MCF 10A (cell line): ENCODE measurements at regions not wholly inside any gene's neighbourhood (a gene's known extent, or its start where the extent isn't known, plus 50 kb on each side); places are given as distances from the start of the nearest gene placed in this dataset.

Source experiments
- BruUV-seq: library from RNA; stranded (reverse); fragments of 400-500 nt; replicated peaks from 2 replicates; lab custom pipeline; 2021; lab: Mats Ljungman, UMichigan
- CTCF ChIA-PET: fragments of 300-600 bp; sonication (Branson Sonifier 250); formaldehyde crosslinking; extraction: SDS; loops from one replicate; lab custom pipeline; 2021; ENCODE audit warnings: antibody characterized with exemption, inconsistent platforms; lab: Yijun Ruan, JAX
- POLR2A ChIA-PET: fragments of 300-600, 350-650 bp; sonication (Branson Sonifier 250); formaldehyde crosslinking; extraction: SDS; loops from one replicate; lab custom pipeline; 2020; ENCODE audit warnings: antibody characterized with exemption, inconsistent platforms; lab: Yijun Ruan, JAX
- DNase-seq: peaks from one replicate; pipeline ENCODE4 v3.0.0-alpha.2; 2018; ENCODE audit not compliant: unreplicated experiment
- H3K27ac Mint-ChIP-seq: one replicate; pipeline ENCODE4 v1.8.0; 2022; ENCODE audit warnings: mild to moderate bottlenecking, low read depth, mixed read lengths; ENCODE audit not compliant: unreplicated experiment
- H3K27me3 Mint-ChIP-seq: one replicate; pipeline ENCODE4 v1.8.0; 2022; ENCODE audit warnings: mixed read lengths; ENCODE audit not compliant: insufficient read depth, unreplicated experiment
- H3K36me3 Mint-ChIP-seq: one replicate; pipeline ENCODE4 v1.8.0; 2022; ENCODE audit warnings: mild to moderate bottlenecking, moderate library complexity, mixed read lengths; ENCODE audit not compliant: insufficient read depth, unreplicated experiment
- H3K4me1 Mint-ChIP-seq: one replicate; pipeline ENCODE4 v1.8.0; 2022; ENCODE audit warnings: mixed read lengths; ENCODE audit not compliant: insufficient read depth, unreplicated experiment
- H3K4me3 Mint-ChIP-seq: one replicate; pipeline ENCODE4 v1.8.0; 2022; ENCODE audit warnings: mild to moderate bottlenecking, moderate library complexity, mixed read lengths; ENCODE audit not compliant: unreplicated experiment
- H3K9me3 Mint-ChIP-seq: one replicate; pipeline ENCODE4 v1.8.0; 2022; ENCODE audit warnings: mixed read lengths; ENCODE audit not compliant: unreplicated experiment
- CTCF ChIP-seq: fragments of 200-600 bp; IDR thresholded peaks from one replicate; pipeline ENCODE4 v1.8.0; 2022; ENCODE audit warnings: antibody characterized with exemption, mild to moderate bottlenecking; ENCODE audit not compliant: unreplicated experiment
- intact Hi-C: fragments of 100-400 bp; cut with micrococcal nuclease; formaldehyde crosslinking; loops from 2 replicates; pipeline ENCODE4 v1.14.1; 2022

GRCh38 chr2:204191574-204191973 lies 255.0 kb downstream of the ICOS start:
- BruUV-seq, result no TSS peak
- POLR2A ChIA-PET, result no interaction called here
- intact Hi-C loops, result no loop called here
- H3K9me3 Mint-ChIP-seq, result no peaks in the 10 kb centered on the region
- no peaks in the 10 kb centered on the region for H3K4me1 Mint-ChIP-seq
- H3K36me3 Mint-ChIP-seq, result no peaks in the 10 kb centered on the region
- DNase-seq, result no peak
- no peak overlapping the region for H3K4me3 Mint-ChIP-seq
- no peak overlapping the region for H3K27ac Mint-ChIP-seq
- peaks cover 15% of the 10 kb centered on the region for H3K27me3 Mint-ChIP-seq
- CTCF ChIA-PET, result interaction anchor here (1.0 to 1.3 kb wide), 3 partner anchors 11 to 69 kb away, joined by 3 to 6 read pairs (median 3); no protein-coding TSS in a partner anchor
- no peak for TF ChIP-seq CTCF

- BruUV-seq, result no TSS peak
- ChIA-PET POLR2A (no interaction called here), CTCF (no interaction called here)
- DNase-seq, result no peak
- Mint-ChIP-seq H3K36me3 (no peaks in the 10 kb centered on the region), H3K9me3 (no peaks in the 10 kb centered on the region), H3K4me1 (no peaks in the 10 kb centered on the region), H3K4me3 (no peak overlapping the region), H3K27me3 (peaks cover 15% of the 10 kb centered on the region), H3K27ac (no peak overlapping the region)
- no peak for TF ChIP-seq CTCF
- intact Hi-C loops, result no loop called here
These were observed 258.9 kb downstream of the ICOS start for GRCh38 chr2:204195498-204195897.

DNA sequence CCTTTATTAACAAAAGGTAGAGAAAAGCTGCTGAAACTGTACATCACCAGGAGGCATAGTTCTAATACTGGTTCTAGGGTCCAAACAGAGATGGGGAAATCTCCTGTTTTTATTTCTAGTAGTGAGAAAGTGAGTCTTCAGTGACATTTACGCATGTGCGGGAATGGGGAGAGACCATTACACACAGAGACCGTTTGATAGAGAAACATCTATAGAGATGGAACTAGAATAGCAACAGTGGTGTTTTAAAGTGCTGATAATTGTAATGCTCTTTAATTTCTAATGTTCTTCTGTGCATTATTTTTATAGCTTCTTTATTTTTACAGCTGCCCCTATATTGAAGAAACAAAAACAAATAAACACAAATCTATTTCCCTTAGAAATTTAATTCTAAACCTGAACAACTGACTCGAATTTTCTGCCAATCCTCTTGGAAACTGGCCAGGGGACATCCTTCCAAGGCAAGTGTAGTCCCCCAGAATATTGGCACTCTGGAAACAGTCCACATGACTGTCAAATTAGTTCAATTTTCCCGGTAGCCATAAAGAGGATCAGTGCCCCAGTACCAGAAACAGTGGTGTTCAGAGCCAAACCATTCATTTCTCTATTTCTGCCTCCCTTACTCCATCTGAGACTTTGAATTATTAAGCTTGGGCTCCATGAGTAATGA lies 260.9 kb downstream of the ICOS start:
- Mint-ChIP-seq H3K27me3 (peaks cover 25% of the 10 kb centered on the region), H3K36me3 (no peaks in the 10 kb centered on the region), H3K9me3 (no peaks in the 10 kb centered on the region), H3K4me3 (no peak overlapping the region), H3K4me1 (no peaks in the 10 kb centered on the region), H3K27ac (no peak overlapping the region)
- no peak for TF ChIP-seq CTCF
- CTCF ChIA-PET, result interaction anchor here (0.6 to 0.7 kb wide), 4 partner anchors 9 to 174 kb away, joined by 3 read pairs; no protein-coding TSS in a partner anchor
- no TSS peak for BruUV-seq
- POLR2A ChIA-PET, result interaction anchor here (0.6 to 0.8 kb wide), 3 partner anchors 54 to 1763 kb away, joined by 3 read pairs; no protein-coding TSS in a partner anchor
- DNase-seq, result no peak
- intact Hi-C loops, result no loop called here

DNA sequence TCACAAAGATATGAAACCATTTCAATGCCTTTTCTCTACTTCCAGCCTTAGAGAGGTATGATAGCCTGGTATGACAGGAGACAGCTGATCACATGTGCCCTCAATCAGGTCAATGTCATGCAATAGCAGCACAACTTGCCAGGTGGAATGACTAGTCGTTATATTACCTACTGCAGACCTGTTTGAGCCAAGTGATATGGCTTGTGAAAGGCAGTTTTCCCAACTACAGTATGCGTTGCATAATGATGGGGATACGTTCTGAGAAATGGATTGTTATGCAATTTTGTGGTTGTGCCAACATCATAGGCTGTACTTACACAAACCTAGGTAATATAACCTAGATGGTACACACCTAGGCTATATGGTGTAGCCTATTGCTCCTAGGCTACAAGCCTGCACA lies 262.8 kb downstream of the ICOS start:
- no TSS peak for BruUV-seq
- peak; percentile 68 for DNase-seq
- ChIA-PET CTCF (no interaction called here), POLR2A (no interaction called here)
- no peak overlapping the region for H3K27ac Mint-ChIP-seq
- no peaks in the 10 kb centered on the region for H3K4me1 Mint-ChIP-seq
- no peaks in the 10 kb centered on the region for H3K36me3 Mint-ChIP-seq
- peaks cover 10% of the 10 kb centered on the region for H3K27me3 Mint-ChIP-seq
- H3K9me3 Mint-ChIP-seq, result no peaks in the 10 kb centered on the region
- no peak for TF ChIP-seq CTCF
- no peak overlapping the region for H3K4me3 Mint-ChIP-seq
- intact Hi-C loops, result no loop called here
